GM23338 (cell line): ENCODE measurements at regions not wholly inside any gene's neighbourhood (a gene's known extent, or its start where the extent isn't known, plus 50 kb on each side); places are given as distances from the start of the nearest gene placed in this dataset.

Source experiments
- EZH2 ChIP-seq: fragments of 200-600 bp; sonication (generic); IDR thresholded peaks from one replicate; pipeline ENCODE4 v1.8.0; 2017; ENCODE audit warnings: antibody characterized with exemption, mild to moderate bottlenecking, low read depth; ENCODE audit not compliant: unreplicated experiment
- JUNB ChIP-seq: IDR thresholded peaks from one replicate; pipeline ENCODE4 v1.6.1; 2016; ENCODE audit warnings: antibody characterized with exemption; ENCODE audit not compliant: unreplicated experiment
- NANOG ChIP-seq: IDR thresholded peaks from 2 replicates; pipeline ENCODE4 v1.6.1; 2016; ENCODE audit warnings: antibody characterized with exemption, borderline replicate concordance
- POLR2AphosphoS5 ChIP-seq: IDR thresholded peaks from 2 replicates; pipeline ENCODE4 v1.6.1; 2016; ENCODE audit warnings: antibody characterized with exemption, low read depth
- STAT1 ChIP-seq: IDR thresholded peaks from one replicate; pipeline ENCODE4 v1.6.1; 2016; ENCODE audit warnings: antibody characterized with exemption; ENCODE audit not compliant: unreplicated experiment
- ZNF114 ChIP-seq: fragments of 250-450 bp; sonication (Bioruptor Pico); IDR thresholded peaks from 2 replicates; pipeline ENCODE4 v1.5.0; 2020; ENCODE audit warnings: mild to moderate bottlenecking, moderate library complexity
- ZNF331 ChIP-seq: fragments of 250-450 bp; sonication (Bioruptor Pico); IDR thresholded peaks from 2 replicates; pipeline ENCODE4 v1.5.0; 2020; ENCODE audit warnings: low read depth, mild to moderate bottlenecking, moderate library complexity
- ZNF462 ChIP-seq: fragments of 250-450 bp; sonication (Bioruptor Pico); IDR thresholded peaks from 2 replicates; pipeline ENCODE4 v1.5.0; 2020; ENCODE audit warnings: mild to moderate bottlenecking, moderate library complexity
- TF ChIP-seq, protein P1 (sequence below), 2 experiments: fragments of 200-600 bp in 1 of 2; sonication (generic) in 1 of 2; conservative IDR thresholded peaks; 2 replicates each; pipeline versions ENCODE4 v1.5.1 to v1.6.1; 2016 to 2017; ENCODE audit warnings: antibody characterized with exemption in 2 of 2, low read depth in 2 of 2, mild to moderate bottlenecking in 2 of 2, moderate library complexity in 1 of 2
- TF ChIP-seq, protein P2 (sequence below): IDR thresholded peaks from one replicate; pipeline ENCODE4 v1.6.1; 2018; ENCODE audit warnings: antibody characterized with exemption; ENCODE audit not compliant: unreplicated experiment

DNA sequence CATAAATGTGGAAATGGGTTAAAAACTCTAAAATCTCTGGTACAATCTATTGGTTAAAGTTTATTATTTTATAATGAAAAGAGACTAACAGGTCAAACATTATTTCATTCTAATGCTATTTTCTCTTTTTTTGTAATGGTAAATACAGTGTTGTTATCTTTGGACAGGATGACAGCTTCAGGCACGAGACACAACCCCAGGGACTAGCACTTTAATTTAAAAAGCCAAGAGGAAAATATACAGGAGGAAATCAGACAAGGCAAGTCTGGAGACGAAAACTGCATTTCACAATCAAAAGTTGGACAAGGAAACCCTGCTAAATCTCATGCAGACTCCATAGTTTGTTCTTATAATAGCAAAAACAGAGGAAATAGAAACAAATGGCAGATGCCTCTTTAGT is 589.1 kb upstream of the CDH8 start (continued):
- TF ChIP-seq ZNF462 (CRISPR knock-in tag) (no peak), JUNB (no peak), ZNF331 (no peak), POLR2AphosphoS5 (no peak), ZNF114 (CRISPR knock-in tag) (no peak), EZH2 (no peak), NANOG (no peak), STAT1 (no peak)
- TF ChIP-seq, protein P1, sequence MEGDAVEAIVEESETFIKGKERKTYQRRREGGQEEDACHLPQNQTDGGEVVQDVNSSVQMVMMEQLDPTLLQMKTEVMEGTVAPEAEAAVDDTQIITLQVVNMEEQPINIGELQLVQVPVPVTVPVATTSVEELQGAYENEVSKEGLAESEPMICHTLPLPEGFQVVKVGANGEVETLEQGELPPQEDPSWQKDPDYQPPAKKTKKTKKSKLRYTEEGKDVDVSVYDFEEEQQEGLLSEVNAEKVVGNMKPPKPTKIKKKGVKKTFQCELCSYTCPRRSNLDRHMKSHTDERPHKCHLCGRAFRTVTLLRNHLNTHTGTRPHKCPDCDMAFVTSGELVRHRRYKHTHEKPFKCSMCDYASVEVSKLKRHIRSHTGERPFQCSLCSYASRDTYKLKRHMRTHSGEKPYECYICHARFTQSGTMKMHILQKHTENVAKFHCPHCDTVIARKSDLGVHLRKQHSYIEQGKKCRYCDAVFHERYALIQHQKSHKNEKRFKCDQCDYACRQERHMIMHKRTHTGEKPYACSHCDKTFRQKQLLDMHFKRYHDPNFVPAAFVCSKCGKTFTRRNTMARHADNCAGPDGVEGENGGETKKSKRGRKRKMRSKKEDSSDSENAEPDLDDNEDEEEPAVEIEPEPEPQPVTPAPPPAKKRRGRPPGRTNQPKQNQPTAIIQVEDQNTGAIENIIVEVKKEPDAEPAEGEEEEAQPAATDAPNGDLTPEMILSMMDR (conservative IDR thresholded peaks at IDR 0.05; ENCODE audit: low read depth in 2 of 2), result no peak
- TF ChIP-seq, protein P2, sequence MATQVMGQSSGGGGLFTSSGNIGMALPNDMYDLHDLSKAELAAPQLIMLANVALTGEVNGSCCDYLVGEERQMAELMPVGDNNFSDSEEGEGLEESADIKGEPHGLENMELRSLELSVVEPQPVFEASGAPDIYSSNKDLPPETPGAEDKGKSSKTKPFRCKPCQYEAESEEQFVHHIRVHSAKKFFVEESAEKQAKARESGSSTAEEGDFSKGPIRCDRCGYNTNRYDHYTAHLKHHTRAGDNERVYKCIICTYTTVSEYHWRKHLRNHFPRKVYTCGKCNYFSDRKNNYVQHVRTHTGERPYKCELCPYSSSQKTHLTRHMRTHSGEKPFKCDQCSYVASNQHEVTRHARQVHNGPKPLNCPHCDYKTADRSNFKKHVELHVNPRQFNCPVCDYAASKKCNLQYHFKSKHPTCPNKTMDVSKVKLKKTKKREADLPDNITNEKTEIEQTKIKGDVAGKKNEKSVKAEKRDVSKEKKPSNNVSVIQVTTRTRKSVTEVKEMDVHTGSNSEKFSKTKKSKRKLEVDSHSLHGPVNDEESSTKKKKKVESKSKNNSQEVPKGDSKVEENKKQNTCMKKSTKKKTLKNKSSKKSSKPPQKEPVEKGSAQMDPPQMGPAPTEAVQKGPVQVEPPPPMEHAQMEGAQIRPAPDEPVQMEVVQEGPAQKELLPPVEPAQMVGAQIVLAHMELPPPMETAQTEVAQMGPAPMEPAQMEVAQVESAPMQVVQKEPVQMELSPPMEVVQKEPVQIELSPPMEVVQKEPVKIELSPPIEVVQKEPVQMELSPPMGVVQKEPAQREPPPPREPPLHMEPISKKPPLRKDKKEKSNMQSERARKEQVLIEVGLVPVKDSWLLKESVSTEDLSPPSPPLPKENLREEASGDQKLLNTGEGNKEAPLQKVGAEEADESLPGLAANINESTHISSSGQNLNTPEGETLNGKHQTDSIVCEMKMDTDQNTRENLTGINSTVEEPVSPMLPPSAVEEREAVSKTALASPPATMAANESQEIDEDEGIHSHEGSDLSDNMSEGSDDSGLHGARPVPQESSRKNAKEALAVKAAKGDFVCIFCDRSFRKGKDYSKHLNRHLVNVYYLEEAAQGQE, result no peak
